IMR-90 (cell line): ENCODE measurements at regions not wholly inside any gene's neighbourhood (a gene's known extent, or its start where the extent isn't known, plus 50 kb on each side); places are given as distances from the start of the nearest gene placed in this dataset.

ENCODE experiments used
- ATAC-seq: fragments of 200-7000 bp; cut with Tn5 transposase; 2 replicates; pipeline ENCODE4 v1.9.1; 2020; ENCODE audit warnings: low read depth, mild to moderate bottlenecking, moderate library complexity
- BruUV-seq: library from RNA; stranded (reverse); fragments of 400-500 nt; replicated peaks from 2 replicates; lab custom pipeline; 2021; lab: Mats Ljungman, UMichigan
- CTCF ChIA-PET: fragments of 300-600 bp; formaldehyde crosslinking; extraction: SDS; loops from one replicate; lab custom pipeline; 2021; ENCODE audit warnings: antibody characterized with exemption; lab: Yijun Ruan, JAX
- POLR2A ChIA-PET: fragments of 300-600 bp; sonication (Branson Sonifier 250); formaldehyde crosslinking; loops from one replicate; lab custom pipeline; 2022; ENCODE audit warnings: antibody characterized with exemption; ENCODE audit not compliant: unreplicated experiment; lab: Charles Lee
- DNase-seq: peaks from one replicate; pipeline ENCODE4 v3.0.0; 2013
- H2AFZ ChIP-seq: replicated peaks from 2 replicates; pipeline ENCODE3; 2013; ENCODE audit warnings: low read length, mild to moderate bottlenecking; ENCODE audit not compliant: poor library complexity
- H2AK5ac ChIP-seq: 2 replicates; pipeline ENCODE4 v1.6.1; 2013; ENCODE audit warnings: low read depth, low read length, inconsistent platforms
- H2AK9ac ChIP-seq: replicated peaks from 2 replicates; pipeline ENCODE3; 2013; ENCODE audit warnings: mild to moderate bottlenecking, low read depth, low read length, moderate library complexity; ENCODE audit not compliant: poor library complexity
- H2BK120ac ChIP-seq: 2 replicates; pipeline ENCODE4 v1.6.1; 2013; ENCODE audit warnings: low read depth, low read length, inconsistent platforms
- H2BK15ac ChIP-seq: 3 replicates; pipeline ENCODE4 v1.6.1; 2013; ENCODE audit warnings: low read depth, low read length, inconsistent platforms
- H2BK20ac ChIP-seq: 2 replicates; pipeline ENCODE4 v1.6.1; 2013; ENCODE audit warnings: low read depth, mild to moderate bottlenecking, inconsistent platforms, low read length, moderate library complexity
- H2BK5ac ChIP-seq: 2 replicates; pipeline ENCODE4 v1.6.1; 2013; ENCODE audit warnings: mild to moderate bottlenecking, low read depth, low read length, inconsistent platforms; ENCODE audit not compliant: poor library complexity, severe bottlenecking
- H3K14ac ChIP-seq: replicated peaks from 2 replicates; pipeline ENCODE4 v1.6.1; 2013; ENCODE audit warnings: low read depth, low read length, inconsistent platforms
- H3K18ac ChIP-seq: 2 replicates; pipeline ENCODE4 v1.6.1; 2013; ENCODE audit warnings: low read depth, low read length, control low read depth
- H3K23ac ChIP-seq: 2 replicates; pipeline ENCODE4 v1.6.1; 2013; ENCODE audit warnings: low read depth, low read length, inconsistent platforms
- H3K27ac ChIP-seq: 2 replicates; pipeline ENCODE4 v1.5.1; 2013; ENCODE audit warnings: mild to moderate bottlenecking, control low read depth, low read length; ENCODE audit not compliant: insufficient read depth
- H3K27me3 ChIP-seq: 2 replicates; pipeline ENCODE4 v1.6.1; 2013; ENCODE audit warnings: low read length; ENCODE audit not compliant: control insufficient read depth, insufficient read depth
- H3K36me3 ChIP-seq: 2 replicates; pipeline ENCODE4 v1.6.1; 2013; ENCODE audit warnings: low read length, mixed read lengths; ENCODE audit not compliant: control insufficient read depth, insufficient read depth
- H3K4ac ChIP-seq: 2 replicates; pipeline ENCODE4 v1.6.1; 2013; ENCODE audit warnings: low read depth, low read length, inconsistent platforms
- H3K4me1 ChIP-seq: 2 replicates; pipeline ENCODE4 v1.6.1; 2013; ENCODE audit warnings: low read length, mixed read lengths; ENCODE audit not compliant: control insufficient read depth, insufficient read depth
- H3K4me2 ChIP-seq: 2 replicates; pipeline ENCODE4 v1.6.1; 2013; ENCODE audit warnings: low read depth, mild to moderate bottlenecking, control low read depth, low read length, moderate library complexity
- H3K4me3 ChIP-seq: 2 replicates; pipeline ENCODE4 v1.5.1; 2013; ENCODE audit warnings: low read depth, mild to moderate bottlenecking, control low read depth, low read length, moderate library complexity; ENCODE audit not compliant: insufficient read depth
- H3K56ac ChIP-seq: 2 replicates; pipeline ENCODE4 v1.6.1; 2013; ENCODE audit warnings: low read length, inconsistent platforms; ENCODE audit not compliant: insufficient read depth; ENCODE audit errors: extremely low read depth
- H3K79me1 ChIP-seq, 2 experiments: 2 replicates each; pipeline ENCODE4 v1.6.1; 2013; ENCODE audit warnings: low read length in 2 of 2, inconsistent platforms in 1 of 2, low read depth in 1 of 2
- H3K9ac ChIP-seq: 2 replicates; pipeline ENCODE4 v1.6.1; 2013; ENCODE audit warnings: low read depth, low read length, control low read depth
- H3K9me1 ChIP-seq: 2 replicates; pipeline ENCODE4 v1.6.1; 2013; ENCODE audit warnings: low read length, inconsistent platforms; ENCODE audit not compliant: insufficient read depth
- H3K9me3 ChIP-seq: 2 replicates; pipeline ENCODE4 v1.6.1; 2013; ENCODE audit warnings: low read length; ENCODE audit not compliant: control insufficient read depth, insufficient read depth
- H4K20me1 ChIP-seq: 2 replicates; pipeline ENCODE4 v1.6.1; 2013; ENCODE audit warnings: low read length, inconsistent platforms; ENCODE audit not compliant: insufficient read depth
- H4K5ac ChIP-seq: 2 replicates; pipeline ENCODE4 v1.6.1; 2013; ENCODE audit warnings: mild to moderate bottlenecking, low read depth, low read length, control low read depth
- H4K8ac ChIP-seq, 2 experiments: 2 replicates each; pipeline ENCODE4 v1.6.1; 2013; ENCODE audit warnings: low read depth in 2 of 2, low read length in 2 of 2, control low read depth in 1 of 2, inconsistent platforms in 1 of 2
- H4K91ac ChIP-seq: 2 replicates; pipeline ENCODE4 v1.6.1; 2013; ENCODE audit warnings: low read depth, low read length, inconsistent platforms; ENCODE audit not compliant: insufficient read depth
- FOS ChIP-seq: fragments of 150-350 bp; IDR thresholded peaks from 2 replicates; pipeline ENCODE4 v1.6.1; 2016; ENCODE audit warnings: low read depth, low read length
- MAZ ChIP-seq: IDR thresholded peaks from 2 replicates; pipeline ENCODE4 v1.6.1; 2012; ENCODE audit warnings: low read depth, mild to moderate bottlenecking, low read length, improper control_type of control experiment, moderate library complexity, borderline replicate concordance
- POLR2A ChIP-seq: IDR thresholded peaks from 2 replicates; pipeline ENCODE4 v1.6.1; 2012; ENCODE audit warnings: mild to moderate bottlenecking, low read depth, low read length
- USF2 ChIP-seq: fragments of 150-350 bp; IDR thresholded peaks from 2 replicates; pipeline ENCODE4 v1.6.1; 2017; ENCODE audit warnings: mild to moderate bottlenecking, antibody characterized with exemption, low read length, low read depth
- WGBS, 2 experiments: methylation state at CpG; one replicate each; pipeline versions ENCODE4 v1.1.5 to v1.1.7; 2013; ENCODE audit warnings: missing lambda C conversion rate in 2 of 2; ENCODE audit not compliant: insufficient read length in 1 of 2; ENCODE audit errors: extremely low coverage in 2 of 2; 5-methylcytosine and 5-hydroxymethylcytosine counted together
- dilution Hi-C: fragments of 300-500 bp; cut with HindIII; formaldehyde crosslinking; loops from one replicate; pipeline ENCODE4 v1.14.3; 2018; ENCODE audit warnings: low sequenced_read_pairs; ENCODE audit not compliant: unreplicated experiment
- in situ Hi-C: fragments of 300-500 bp; cut with MboI; formaldehyde crosslinking; loops from 3 replicates; pipeline ENCODE4 v1.14.3; 2019; ENCODE audit warnings: low sequenced_read_pairs, inconsistent platforms, mixed read lengths
- intact Hi-C: fragments of 100-400 bp; cut with micrococcal nuclease; formaldehyde crosslinking; loops from 2 replicates; pipeline ENCODE4 v1.10.0; 2022

GRCh38 chr18:2036086-2036485, 535.2 kb downstream of the METTL4 start:
- no peak overlapping the region for H2AK9ac ChIP-seq
- no peaks in the 10 kb centered on the region for H4K20me1 ChIP-seq
- no CpG with 5 or more reads among the region's 3 CpGs for WGBS, 2 experiments
- intact Hi-C loops (no loop called here), in situ Hi-C loops (no loop called here), dilution Hi-C loops (no loop called here)
- H4K8ac ChIP-seq = no peak overlapping the region
- ATAC-seq (no peak), DNase-seq (no peak)
- TF ChIP-seq FOS (no peak), POLR2A (no peak), MAZ (no peak), USF2 (no peak)
- no peak overlapping the region for H2BK120ac ChIP-seq
- peaks cover 10% of the 10 kb centered on the region for H3K9me3 ChIP-seq
- H3K27ac ChIP-seq = no peak overlapping the region
- H2BK5ac ChIP-seq = no peak overlapping the region
- no TSS peak for BruUV-seq
- no peak overlapping the region for H2AFZ ChIP-seq
- no peak overlapping the region for H3K18ac ChIP-seq
- no peak overlapping the region for H2BK20ac ChIP-seq
- H4K5ac ChIP-seq = no peak overlapping the region
- no peak overlapping the region for H2BK15ac ChIP-seq
- no peak overlapping the region for H4K91ac ChIP-seq
- H3K79me1 ChIP-seq = no peaks in the 10 kb centered on the region
- no peaks in the 10 kb centered on the region for H3K9me1 ChIP-seq
- no peak overlapping the region for H3K4me2 ChIP-seq
- no peaks in the 10 kb centered on the region for H3K4me1 ChIP-seq
- POLR2A ChIA-PET = no interaction called here
- H2AK5ac ChIP-seq = no peak overlapping the region
- H3K23ac ChIP-seq = no peak overlapping the region
- no peaks in the 10 kb centered on the region for H3K36me3 ChIP-seq
- no peak overlapping the region for H3K4me3 ChIP-seq
- CTCF ChIA-PET = no interaction called here
- H3K56ac ChIP-seq = no peak overlapping the region
- no peak overlapping the region for H3K9ac ChIP-seq
- no peak overlapping the region for H3K14ac ChIP-seq
- no peak overlapping the region for H3K4ac ChIP-seq
- H3K27me3 ChIP-seq = no peaks in the 10 kb centered on the region
